Caco-2 (cell line): ENCODE measurements at regions not wholly inside any gene's neighbourhood (a gene's known extent, or its start where the extent isn't known, plus 50 kb on each side); places are given as distances from the start of the nearest gene placed in this dataset.

Experiments
- BruUV-seq: library from RNA; stranded (reverse); fragments of 400-500 nt; replicated peaks from 2 replicates; lab custom pipeline; 2021; lab: Mats Ljungman, UMichigan
- CTCF ChIA-PET: fragments of 300-600 bp; sonication (Branson Sonifier 250); formaldehyde crosslinking; loops from one replicate; lab custom pipeline; 2022; ENCODE audit warnings: antibody characterized with exemption; lab: Charles Lee
- POLR2A ChIA-PET: fragments of 300-600 bp; sonication (Branson Sonifier 250); formaldehyde crosslinking; loops from one replicate; lab custom pipeline; 2022; ENCODE audit warnings: antibody characterized with exemption; lab: Charles Lee
- DNase-seq, 2 experiments: peaks; one replicate each; pipeline versions ENCODE4 v3.0.0 to v3.0.0-alpha.2; 2020 to 2022
- H3K27me3 ChIP-seq: replicated peaks from 2 replicates; pipeline ENCODE4 v1.6.0; 2011; ENCODE audit warnings: low read length; ENCODE audit not compliant: control insufficient read depth, insufficient read depth
- H3K36me3 ChIP-seq: 2 replicates; pipeline ENCODE4 v1.5.1; 2011; ENCODE audit warnings: low read length; ENCODE audit not compliant: control insufficient read depth, insufficient read depth
- H3K4me1 ChIP-seq: fragments of 250-450 bp; sonication (Bioruptor Pico); 2 replicates; pipeline ENCODE4 v1.5.1; 2020; ENCODE audit warnings: mild to moderate bottlenecking
- H3K4me3 ChIP-seq: 2 replicates; pipeline ENCODE4 v1.5.1; 2011; ENCODE audit warnings: low read depth, mild to moderate bottlenecking, control low read depth, low read length
- H3K9me3 ChIP-seq: fragments of 250-450 bp; sonication (Bioruptor Pico); 2 replicates; pipeline ENCODE4 v1.5.1; 2020; ENCODE audit warnings: mild to moderate bottlenecking, moderate library complexity
- H3K27ac Mint-ChIP-seq: one replicate; pipeline ENCODE4 v1.8.0; 2022; ENCODE audit warnings: mixed read lengths; ENCODE audit not compliant: unreplicated experiment
- H3K27me3 Mint-ChIP-seq: one replicate; pipeline ENCODE4 v1.8.0; 2022; ENCODE audit warnings: mixed read lengths; ENCODE audit not compliant: insufficient read depth, unreplicated experiment
- H3K36me3 Mint-ChIP-seq: one replicate; pipeline ENCODE4 v1.8.0; 2022; ENCODE audit warnings: mild to moderate bottlenecking, mixed read lengths; ENCODE audit not compliant: insufficient read depth, unreplicated experiment
- H3K4me1 Mint-ChIP-seq: one replicate; pipeline ENCODE4 v1.8.0; 2022; ENCODE audit warnings: low read depth, mixed read lengths; ENCODE audit not compliant: unreplicated experiment
- H3K4me3 Mint-ChIP-seq: one replicate; pipeline ENCODE4 v1.8.0; 2022; ENCODE audit warnings: mild to moderate bottlenecking, moderate library complexity, mixed read lengths; ENCODE audit not compliant: unreplicated experiment
- H3K9me3 Mint-ChIP-seq: one replicate; pipeline ENCODE4 v1.8.0; 2022; ENCODE audit warnings: mixed read lengths; ENCODE audit not compliant: unreplicated experiment
- CTCF ChIP-seq, 2 experiments: fragments of 200-600 bp in 1 of 2; IDR thresholded peaks; 1 replicate in 1 of 2; 2 replicates in 1 of 2; pipeline versions ENCODE4 v1.5.1 to v1.8.0; 2011 to 2022; ENCODE audit warnings: antibody characterized with exemption in 1 of 2, control low read depth in 1 of 2, inconsistent platforms in 1 of 2, low read depth in 1 of 2, low read length in 1 of 2, mild to moderate bottlenecking in 1 of 2, moderate library complexity in 1 of 2; ENCODE audit not compliant: insufficient read depth in 1 of 2, severe bottlenecking in 1 of 2, unreplicated experiment in 1 of 2
- intact Hi-C: fragments of 100-400 bp; cut with micrococcal nuclease; formaldehyde crosslinking; loops from one replicate; pipeline ENCODE4 v1.10.0; 2022; ENCODE audit not compliant: unreplicated experiment

DNA sequence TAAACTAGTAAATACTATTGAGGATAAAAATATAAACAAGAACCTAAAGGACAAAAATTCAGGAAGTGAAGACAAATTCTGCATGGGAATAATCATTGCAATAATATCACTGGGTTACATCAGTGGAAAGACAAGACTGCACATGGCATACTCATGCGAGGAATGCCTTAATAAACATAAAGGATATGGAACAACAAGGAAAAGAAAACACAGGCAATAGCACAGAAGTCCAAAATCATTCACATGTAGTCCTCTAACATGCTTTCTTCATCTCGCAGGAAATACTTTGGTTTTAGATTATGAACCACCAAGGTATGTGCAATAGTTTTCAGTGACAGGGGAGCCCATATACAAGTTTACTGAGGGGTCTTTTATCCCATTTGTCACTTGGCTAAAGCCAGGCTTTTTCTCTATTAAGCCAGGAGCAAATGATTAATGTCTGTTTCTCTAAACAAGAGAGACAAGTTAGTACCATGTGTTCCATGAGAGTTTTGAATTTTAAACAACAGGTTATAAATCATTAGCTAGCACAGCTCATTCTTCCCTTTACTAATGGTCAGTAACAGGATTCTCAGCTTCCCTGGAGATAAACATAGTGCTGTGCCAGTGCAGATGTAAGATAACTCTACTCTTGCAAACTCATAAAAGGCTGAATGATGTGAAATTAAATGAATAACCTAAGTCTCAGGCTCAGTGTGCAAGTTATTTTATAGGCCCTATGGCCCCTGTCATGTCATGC lies 353.6 kb upstream of the FSIP2 start:
- no peaks in the 10 kb centered on the region for H3K36me3 ChIP-seq
- ChIA-PET POLR2A (no interaction called here), CTCF (no interaction called here)
- intact Hi-C loops: no loop called here
- TF ChIP-seq CTCF (IDR thresholded peaks at IDR 0.05; ENCODE audit: insufficient read depth in 1 of 2, low read depth in 1 of 2, low read length in 1 of 2, severe bottlenecking in 1 of 2, unreplicated experiment in 1 of 2): no peak
- H3K4me3 ChIP-seq: no peak overlapping the region
- Mint-ChIP-seq H3K9me3 (no peaks in the 10 kb centered on the region), H3K27me3 (no peaks in the 10 kb centered on the region), H3K4me1 (no peaks in the 10 kb centered on the region), H3K27ac (no peak overlapping the region), H3K4me3 (no peak overlapping the region), H3K36me3 (no peaks in the 10 kb centered on the region)
- H3K4me1 ChIP-seq: peaks cover 6% of the 10 kb centered on the region; the same call in 1 of the 2 replicates
- H3K9me3 ChIP-seq: no peaks in the 10 kb centered on the region; the same call in 1 of the 2 replicates
- no TSS peak for BruUV-seq
- DNase-seq: no peak
- H3K27me3 ChIP-seq: no peaks in the 10 kb centered on the region

- ChIA-PET CTCF (no interaction called here), POLR2A (no interaction called here)
- H3K27me3 Mint-ChIP-seq: no peaks in the 10 kb centered on the region
- no peaks in the 10 kb centered on the region for H3K36me3 Mint-ChIP-seq
- no peak for TF ChIP-seq CTCF (IDR thresholded peaks at IDR 0.05; ENCODE audit: insufficient read depth in 1 of 2, low read depth in 1 of 2, low read length in 1 of 2, severe bottlenecking in 1 of 2, unreplicated experiment in 1 of 2)
- intact Hi-C loops: no loop called here
- no peak for DNase-seq
- H3K27ac Mint-ChIP-seq: no peak overlapping the region
- H3K4me3 Mint-ChIP-seq: no peak overlapping the region
- H3K9me3 ChIP-seq: no peaks in the 10 kb centered on the region; the same call in 1 of the 2 replicates
- no peaks in the 10 kb centered on the region for H3K27me3 ChIP-seq
- H3K4me1 ChIP-seq: peaks cover 6% of the 10 kb centered on the region; the same call in 1 of the 2 replicates
- H3K4me1 Mint-ChIP-seq: no peaks in the 10 kb centered on the region
- BruUV-seq: no TSS peak
- no peaks in the 10 kb centered on the region for H3K36me3 ChIP-seq
- no peaks in the 10 kb centered on the region for H3K9me3 Mint-ChIP-seq
- no peak overlapping the region for H3K4me3 ChIP-seq
These were observed 350.4 kb upstream of the FSIP2 start for GRCh38 chr2:185388226-185388625.

- CTCF ChIA-PET: no interaction called here
These were observed 347.1 kb upstream of the FSIP2 start for GRCh38 chr2:185391543-185391942.

More at GRCh38 chr2:185391543-185391942, 347.1 kb upstream of the FSIP2 start:
- H3K9me3 ChIP-seq: no peaks in the 10 kb centered on the region; the same call in 1 of the 2 replicates
- TF ChIP-seq CTCF (IDR thresholded peaks at IDR 0.05; ENCODE audit: insufficient read depth in 1 of 2, low read depth in 1 of 2, low read length in 1 of 2, severe bottlenecking in 1 of 2, unreplicated experiment in 1 of 2): no peak
- H3K36me3 ChIP-seq: no peaks in the 10 kb centered on the region
- H3K4me1 ChIP-seq: no peaks in the 10 kb centered on the region
- H3K4me3 Mint-ChIP-seq: no peak overlapping the region
- no TSS peak for BruUV-seq
- H3K27me3 ChIP-seq: no peaks in the 10 kb centered on the region
- H3K36me3 Mint-ChIP-seq: no peaks in the 10 kb centered on the region
- POLR2A ChIA-PET: no interaction called here
- no peaks in the 10 kb centered on the region for H3K27me3 Mint-ChIP-seq
- intact Hi-C loops: no loop called here
- DNase-seq: no peak
- no peak overlapping the region for H3K27ac Mint-ChIP-seq
- no peaks in the 10 kb centered on the region for H3K4me1 Mint-ChIP-seq
- no peak overlapping the region for H3K4me3 ChIP-seq
- H3K9me3 Mint-ChIP-seq: no peaks in the 10 kb centered on the region
